GM12875 (cell line): ENCODE measurements at regions not wholly inside any gene's neighbourhood (a gene's known extent, or its start where the extent isn't known, plus 50 kb on each side); places are given as distances from the start of the nearest gene placed in this dataset.

Experiments used
- H3K4me3 ChIP-seq: one replicate; pipeline ENCODE4 v1.5.1; 2011; ENCODE audit warnings: low read depth, low read length, control low read depth
- TF ChIP-seq, protein P1 (sequence below): IDR thresholded peaks from 2 replicates; pipeline ENCODE4 v1.5.1; 2011; ENCODE audit warnings: low read depth, mild to moderate bottlenecking, control low read depth, inconsistent platforms, low read length, moderate library complexity, borderline replicate concordance; ENCODE audit not compliant: insufficient read depth

- no peak overlapping the region for H3K4me3 ChIP-seq
- TF ChIP-seq, protein P1, sequence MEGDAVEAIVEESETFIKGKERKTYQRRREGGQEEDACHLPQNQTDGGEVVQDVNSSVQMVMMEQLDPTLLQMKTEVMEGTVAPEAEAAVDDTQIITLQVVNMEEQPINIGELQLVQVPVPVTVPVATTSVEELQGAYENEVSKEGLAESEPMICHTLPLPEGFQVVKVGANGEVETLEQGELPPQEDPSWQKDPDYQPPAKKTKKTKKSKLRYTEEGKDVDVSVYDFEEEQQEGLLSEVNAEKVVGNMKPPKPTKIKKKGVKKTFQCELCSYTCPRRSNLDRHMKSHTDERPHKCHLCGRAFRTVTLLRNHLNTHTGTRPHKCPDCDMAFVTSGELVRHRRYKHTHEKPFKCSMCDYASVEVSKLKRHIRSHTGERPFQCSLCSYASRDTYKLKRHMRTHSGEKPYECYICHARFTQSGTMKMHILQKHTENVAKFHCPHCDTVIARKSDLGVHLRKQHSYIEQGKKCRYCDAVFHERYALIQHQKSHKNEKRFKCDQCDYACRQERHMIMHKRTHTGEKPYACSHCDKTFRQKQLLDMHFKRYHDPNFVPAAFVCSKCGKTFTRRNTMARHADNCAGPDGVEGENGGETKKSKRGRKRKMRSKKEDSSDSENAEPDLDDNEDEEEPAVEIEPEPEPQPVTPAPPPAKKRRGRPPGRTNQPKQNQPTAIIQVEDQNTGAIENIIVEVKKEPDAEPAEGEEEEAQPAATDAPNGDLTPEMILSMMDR, result no peak
Observed at GRCh38 chr14:101183376-101184103, 280.0 kb upstream of the RTL1 start.

DNA sequence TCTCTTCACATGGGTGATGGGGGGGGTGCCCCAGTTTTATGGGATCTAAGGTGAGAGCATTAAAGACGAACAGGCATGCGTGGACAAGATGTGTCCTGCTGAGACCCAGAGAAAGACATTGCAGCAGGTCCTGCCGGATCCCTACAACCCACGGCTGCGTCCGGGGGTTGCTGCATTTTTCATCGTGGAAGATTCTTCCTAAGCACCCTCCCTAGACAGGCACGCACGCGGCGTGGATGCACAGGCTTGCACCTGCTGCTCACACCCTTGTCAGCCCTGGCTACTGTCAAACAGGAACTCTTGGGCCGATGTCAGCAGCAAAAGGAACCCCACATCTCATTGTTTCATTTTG is 280.6 kb upstream of the RTL1 start:
- TF ChIP-seq, protein P1, result no peak

DNA sequence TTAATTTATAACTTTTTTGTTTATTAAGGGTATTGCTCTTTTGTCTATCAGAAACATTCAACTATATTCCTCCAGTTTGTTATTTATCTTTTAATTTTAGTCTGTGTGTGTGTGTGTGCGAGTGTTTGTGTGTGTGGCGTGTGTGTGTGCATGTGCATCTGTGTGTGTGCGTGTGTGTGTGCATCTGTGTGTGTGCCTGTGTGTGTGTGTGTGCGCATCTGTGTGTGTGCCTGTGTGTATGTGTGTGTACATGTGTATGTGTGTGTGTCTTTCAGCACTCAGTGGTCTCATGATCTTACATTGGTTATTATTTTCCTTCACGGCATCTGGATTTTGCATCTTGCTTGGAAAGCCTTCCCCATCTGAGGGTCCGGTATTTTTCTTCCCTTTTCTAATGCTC is 281.1 kb upstream of the RTL1 start:
- TF ChIP-seq, protein P1, result no peak
- H3K4me3 ChIP-seq, result no peak overlapping the region

More for the DNA sequence above, 280.6 kb upstream of the RTL1 start:
- no peak overlapping the region for H3K4me3 ChIP-seq

GRCh38 chr14:101185073-101185835 is 281.7 kb upstream of the RTL1 start:
- TF ChIP-seq, protein P1, result no peak

DNA sequence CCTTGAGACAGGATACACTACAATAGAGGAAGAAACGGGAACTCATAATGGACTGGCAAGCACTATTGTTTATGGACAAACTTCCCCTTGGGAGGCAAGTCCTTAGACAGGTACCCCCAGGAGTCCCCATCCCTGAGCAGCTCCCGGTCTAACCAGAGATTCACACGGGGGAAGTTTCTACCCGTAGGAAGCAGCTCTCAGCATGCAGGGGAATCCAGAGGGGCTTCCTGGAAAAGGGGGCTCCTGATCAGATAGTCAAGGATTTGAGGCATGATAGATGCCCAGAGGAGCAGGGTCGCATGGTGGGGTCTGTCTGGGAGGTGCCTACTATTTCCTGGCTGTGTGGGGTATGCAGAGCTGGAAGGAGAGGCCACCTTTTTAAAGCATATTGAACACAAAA is 282.4 kb upstream of the RTL1 start:
- TF ChIP-seq, protein P1, result no peak
- no peak overlapping the region for H3K4me3 ChIP-seq

More at GRCh38 chr14:101185073-101185835, 281.7 kb upstream of the RTL1 start:
- H3K4me3 ChIP-seq, result no peak overlapping the region

- no peak overlapping the region for H3K4me3 ChIP-seq
- TF ChIP-seq, protein P1, result no peak
Observed at GRCh38 chr14:101186544-101186943, 283.0 kb upstream of the RTL1 start.
